GM18511 (cell line): ENCODE measurements at regions not wholly inside any gene's neighbourhood (a gene's known extent, or its start where the extent isn't known, plus 50 kb on each side); places are given as distances from the start of the nearest gene placed in this dataset.
"Not testable (repeated sequence)": the region's sequence is repeated elsewhere in the genome, so short reads cannot be mapped to it uniquely, and the experiment has no call there.

Experiments
- ATAC-seq: cut with Tn5 transposase; IDR thresholded peaks from one replicate; pipeline ENCODE4 v1.9.1; 2021; ENCODE audit warnings: mild to moderate bottlenecking, moderate library complexity; ENCODE audit not compliant: unreplicated experiment

DNA sequence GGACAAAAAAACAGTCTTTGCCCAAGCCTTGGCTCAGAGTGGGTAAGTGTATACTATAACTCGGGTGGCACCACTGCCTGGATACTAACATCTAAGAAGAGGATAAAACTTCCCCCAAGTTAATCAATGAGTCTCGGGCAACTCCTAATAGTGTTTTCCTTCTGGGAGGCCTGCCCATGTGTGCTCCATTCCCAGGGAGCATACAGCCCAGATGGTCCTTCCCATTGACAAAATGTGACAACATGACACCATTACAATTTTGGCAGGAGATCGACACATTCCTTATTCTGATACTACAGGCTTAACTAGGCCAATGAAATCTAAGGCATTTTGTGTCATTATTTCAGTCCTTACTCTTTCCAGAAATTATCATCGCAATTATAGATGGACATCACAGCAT, 52.7 kb upstream of the CRIM1 start:
- ATAC-seq, result no peak

- no peak for ATAC-seq
These were observed 53.7 kb upstream of the CRIM1 start for GRCh38 chr2:36301843-36302242.

DNA sequence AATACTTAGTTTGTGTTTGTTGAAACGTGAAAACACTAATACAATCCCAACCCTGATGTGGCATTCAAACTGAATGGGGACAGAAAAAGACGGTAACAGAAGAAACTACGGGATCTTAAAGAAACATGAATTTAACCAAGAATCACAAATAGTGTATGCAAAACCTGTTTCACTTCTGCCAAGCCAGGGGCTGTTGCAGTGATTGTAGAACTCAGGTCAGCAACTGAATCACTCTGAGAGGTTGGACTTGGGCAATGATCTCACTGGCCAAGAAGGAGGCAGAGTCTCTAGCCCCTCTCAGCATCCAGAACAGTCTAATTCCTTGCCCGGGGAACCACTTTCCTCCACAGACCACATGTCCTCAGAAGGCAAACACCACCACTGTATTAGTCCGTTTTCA, 54.9 kb upstream of the CRIM1 start:
- ATAC-seq, result no peak

GRCh38 chr2:36296798-36297197, 58.8 kb upstream of the CRIM1 start:
- no peak for ATAC-seq

DNA sequence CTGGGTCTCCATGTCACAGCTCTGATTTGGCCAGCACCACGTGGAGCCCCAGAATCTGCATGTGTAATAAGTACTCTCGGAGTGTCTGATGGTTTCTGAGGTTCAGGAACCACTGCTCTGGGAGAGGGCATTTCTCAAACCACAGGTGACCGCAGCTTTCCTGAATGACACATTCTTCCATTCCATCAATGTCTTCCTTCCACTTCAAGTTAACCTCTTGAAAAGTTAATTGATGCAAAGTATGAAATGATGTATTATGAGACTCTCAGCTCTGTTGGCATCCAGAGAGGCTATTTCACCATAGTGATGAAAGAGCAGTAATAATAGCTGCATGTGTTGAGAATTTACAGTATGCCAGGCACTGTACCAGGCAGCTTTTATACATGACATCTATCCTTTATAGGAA, 61.3 kb upstream of the CRIM1 start:
- ATAC-seq, result no peak

GRCh38 chr2:36290306-36290856, 65.2 kb upstream of the CRIM1 start:
- ATAC-seq, result no peak

DNA sequence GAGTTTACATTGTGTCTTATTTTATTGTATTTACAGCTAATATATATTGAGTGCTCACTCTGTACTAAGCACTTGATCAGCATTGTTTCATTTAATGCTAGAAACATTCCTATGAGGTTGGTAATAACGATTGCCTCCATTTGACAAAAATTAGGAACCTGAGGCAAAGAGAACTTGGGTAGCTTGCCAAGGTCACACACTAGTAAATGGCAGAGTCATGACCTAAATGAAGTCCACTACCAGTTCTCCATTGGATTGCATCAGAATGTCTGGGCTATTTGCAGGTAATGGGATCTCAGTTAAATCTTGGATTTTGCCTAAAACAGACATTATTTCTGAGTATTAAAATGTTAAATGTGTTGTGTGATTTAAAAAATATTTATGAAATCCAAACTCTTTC, 65.8 kb upstream of the CRIM1 start:
- ATAC-seq, result no peak

- peak; percentile 83 for ATAC-seq
These were observed 68.0 kb upstream of the CRIM1 start for GRCh38 chr2:36287363-36288275.

GRCh38 chr2:36279506-36279905, 76.1 kb upstream of the CRIM1 start:
- ATAC-seq, result not testable (repeated sequence)

- peak; percentile 41 for ATAC-seq
These were observed 77.6 kb upstream of the CRIM1 start for GRCh38 chr2:36277881-36278523.

DNA sequence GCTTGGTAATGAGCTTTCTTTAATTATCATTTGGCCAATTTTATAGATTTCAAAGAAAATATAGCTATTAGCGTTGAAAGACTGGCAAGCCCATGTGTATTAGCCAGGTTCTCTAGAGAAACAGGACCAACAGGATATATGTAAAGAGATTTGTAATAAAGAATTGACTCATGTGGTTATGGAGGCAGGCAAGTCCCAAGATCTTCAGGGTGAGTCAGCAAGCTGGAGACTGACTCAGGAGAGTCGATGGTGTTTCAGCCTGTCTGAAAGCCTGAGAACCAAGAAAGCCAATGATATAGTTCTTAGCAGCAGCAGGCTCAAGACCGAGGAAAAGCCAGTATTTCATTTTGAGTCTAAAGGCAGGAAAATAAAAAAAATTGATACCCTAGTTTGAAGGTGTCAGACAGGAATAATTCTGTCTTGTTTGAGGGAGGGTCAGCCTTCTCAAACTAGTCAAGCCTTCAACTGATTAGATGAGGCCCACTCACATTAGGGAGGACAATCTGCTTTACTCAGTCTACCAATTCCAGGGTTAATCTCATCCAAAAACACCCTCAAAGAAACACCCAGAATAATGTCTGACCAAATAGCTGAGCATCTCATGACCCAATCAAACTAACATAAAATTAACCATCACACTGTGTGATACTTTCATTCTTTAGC, 78.3 kb upstream of the CRIM1 start:
- ATAC-seq, result peak; percentile 70

GRCh38 chr2:36271266-36271665, 84.3 kb upstream of the CRIM1 start:
- ATAC-seq, result no peak

DNA sequence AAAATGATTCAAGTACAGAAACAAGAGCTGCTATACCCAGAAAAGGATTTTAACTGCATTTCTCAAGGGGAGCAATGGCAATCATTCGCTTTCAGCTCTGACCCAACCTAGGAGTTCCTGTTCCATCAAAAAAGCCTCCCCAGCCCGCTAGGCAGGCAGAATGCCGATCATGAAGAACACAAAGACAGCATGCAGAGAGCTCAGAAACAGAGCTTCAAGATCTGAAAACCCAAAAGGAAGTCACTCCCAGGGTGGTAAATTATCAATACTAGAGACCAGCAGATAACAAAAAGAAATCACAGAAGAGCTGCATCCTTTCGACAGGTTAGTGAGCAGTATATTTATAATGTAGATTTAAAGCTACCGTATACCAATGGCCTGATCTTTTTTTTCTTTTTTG, 84.8 kb upstream of the CRIM1 start:
- no peak for ATAC-seq

GRCh38 chr2:36267194-36267593, 88.4 kb upstream of the CRIM1 start:
- no peak for ATAC-seq

DNA sequence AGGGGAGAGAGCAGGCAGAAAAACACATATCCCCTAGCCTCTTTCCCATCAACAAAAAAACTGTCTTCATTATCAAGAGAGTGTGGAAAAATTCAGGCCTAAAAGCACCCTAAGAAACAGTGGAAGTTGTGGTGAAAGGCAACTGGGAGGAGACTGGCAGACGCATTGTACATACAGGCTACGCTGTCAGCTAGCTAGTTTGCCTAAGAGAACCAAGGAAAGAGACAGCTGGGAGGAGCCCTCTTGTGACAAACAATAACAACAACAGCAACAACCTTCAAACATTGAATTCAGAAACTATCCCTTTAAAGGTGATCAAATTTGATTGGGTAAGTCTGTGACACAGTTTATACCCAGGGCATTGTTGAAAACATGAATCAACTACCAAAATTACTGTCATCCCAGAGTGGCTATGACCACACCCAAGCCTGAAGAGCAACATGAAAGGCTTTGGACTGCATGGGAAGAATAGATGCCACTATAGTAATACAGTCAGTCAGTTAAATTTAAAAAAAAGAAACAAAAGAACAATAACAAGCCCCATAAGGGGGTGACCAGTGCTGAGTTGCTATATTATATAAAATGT, 88.9 kb upstream of the CRIM1 start:
- ATAC-seq, result no peak

GRCh38 chr2:36262581-36262980, 93.0 kb upstream of the CRIM1 start:
- ATAC-seq, result no peak

- ATAC-seq, result no peak
These were observed 99.7 kb upstream of the CRIM1 start for GRCh38 chr2:36255863-36256262.

- ATAC-seq, result no peak
These were observed 102.5 kb upstream of the CRIM1 start for GRCh38 chr2:36253086-36253485.

DNA sequence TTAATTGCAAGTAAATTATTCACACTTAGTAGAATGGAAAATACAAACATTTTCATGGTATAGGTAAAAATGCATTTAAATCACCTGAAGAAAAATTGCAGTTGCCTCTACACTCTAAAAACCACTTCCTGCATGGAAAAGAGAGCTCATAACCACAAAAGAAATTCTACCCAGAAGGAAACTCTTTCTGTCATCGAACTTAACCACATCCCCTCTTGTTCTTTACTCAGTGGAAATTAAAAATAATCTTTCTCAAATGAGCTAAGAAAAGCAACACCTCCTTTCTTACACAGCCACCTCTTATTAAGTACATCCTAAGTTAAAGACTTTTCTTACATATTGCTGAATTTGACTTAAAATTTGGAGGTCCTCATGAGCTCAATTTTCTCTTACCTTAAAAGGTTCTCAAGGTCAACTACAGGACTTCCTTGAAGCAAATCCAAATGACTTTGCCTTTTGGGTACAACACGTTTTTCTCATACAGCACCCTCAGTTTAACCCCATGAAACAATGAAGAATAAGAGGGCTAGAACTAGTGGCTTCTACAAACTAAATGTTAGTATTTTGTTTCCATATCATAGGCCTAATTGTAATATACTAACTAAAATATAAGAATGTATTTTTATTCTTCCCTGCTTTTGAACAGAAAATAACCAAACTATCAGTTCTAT, 109.1 kb upstream of the CRIM1 start:
- peak; percentile 84 for ATAC-seq

- no peak for ATAC-seq
These were observed 109.9 kb upstream of the CRIM1 start for GRCh38 chr2:36245651-36246050.

GRCh38 chr2:36238106-36238505, 117.5 kb upstream of the CRIM1 start:
- no peak for ATAC-seq
